Heart right ventricle (tissue), 16 donors: ENCODE measurements at regions not wholly inside any gene's neighbourhood (a gene's known extent, or its start where the extent isn't known, plus 50 kb on each side); places are given as distances from the start of the nearest gene placed in this dataset.

Source experiments
- ATAC-seq, 8 donors: fragments of 200-7000 bp; cut with Tn5 transposase; one replicate each; pipeline ENCODE4 v1.9.1; 2020; ENCODE audit warnings: mild to moderate bottlenecking in 8 of 8, moderate library complexity in 8 of 8, moderate number of reproducible peaks in 1 of 8
- DNase-seq, 2 donors: peaks; one replicate each; pipeline ENCODE4 v3.0.0-alpha.2; 2020
- H3K27ac ChIP-seq, 10 donors: fragments of 200-600 bp; sonication (generic) in 2 of 10; one replicate each; pipeline versions ENCODE4 v1.5.0 to v1.8.0; 2020 to 2022; ENCODE audit warnings: mild to moderate bottlenecking in 3 of 10
- H3K27me3 ChIP-seq, 7 donors: fragments of 200-600 bp; one replicate each; pipeline ENCODE4 v1.8.0; 2021 to 2022; ENCODE audit warnings: mild to moderate bottlenecking in 2 of 7
- H3K36me3 ChIP-seq, 9 donors: fragments of 200-600 bp; sonication (generic) in 1 of 9; one replicate each; pipeline versions ENCODE4 v1.5.0 to v1.8.0; 2020 to 2022; ENCODE audit warnings: mild to moderate bottlenecking in 2 of 9
- H3K4me1 ChIP-seq, 9 donors: fragments of 200-600 bp; sonication (generic) in 1 of 9; one replicate each; pipeline versions ENCODE4 v1.5.0 to v1.8.0; 2020 to 2022; ENCODE audit warnings: mild to moderate bottlenecking in 4 of 9
- H3K4me3 ChIP-seq, 10 donors: fragments of 200-600 bp; sonication (generic) in 2 of 10; one replicate each; pipeline versions ENCODE4 v1.5.0 to v1.8.0; 2020 to 2022; ENCODE audit warnings: mild to moderate bottlenecking in 7 of 10, moderate library complexity in 2 of 10
- H3K9me3 ChIP-seq, 11 donors: fragments of 200-600 bp in 10 of 11; sonication (generic) in 2 of 11; one replicate each; pipeline versions ENCODE4 v1.5.0 to v1.8.0; 2013 to 2022; ENCODE audit warnings: mild to moderate bottlenecking in 2 of 11, control low read depth in 1 of 11, moderate library complexity in 1 of 11
- WGBS, 2 donors: extraction: QIAGEN DNeasy Blood & Tissue Kit; methylation state at CpG; one replicate each; pipeline ENCODE4 v1.1.7; 2013; ENCODE audit warnings: inconsistent platforms in 1 of 2; 5-methylcytosine and 5-hydroxymethylcytosine counted together
- intact Hi-C, 10 donors: fragments of 100-400 bp; cut with DNase I; formaldehyde crosslinking; loops; one replicate each; pipeline versions ENCODE4 v1.11.1 to v1.14.2; 2022
- TF ChIP-seq, protein P1 (sequence below), 9 donors: fragments of 200-600 bp; sonication (generic) in 2 of 9; IDR thresholded peaks; one replicate each; pipeline versions ENCODE4 v1.5.0 to v1.8.0; 2021 to 2022; ENCODE audit warnings: antibody characterized with exemption in 9 of 9, mild to moderate bottlenecking in 5 of 9, moderate library complexity in 1 of 9
- donor health status: Arrhythmogenic right ventricular cardiomyopathy.
- donor health status: ischemic (EF 13 %, LVEDD 7.1; RV severe dilation, severe dysfunction).
- donor health status: healthy with polysubstance abuse.
- donor health status: DM: no; HTN: yes; CAD: no.
- donor health status: DM: no; HTN: no; CAD: no.
- donor health status: ischemic (EF 25% LVEDD 6.9; RV normal size, moderate dysfunction).
- donor health status: ischemic (EF 25% LVEDD 5.7; RV mildly dilated, moderate dysfunction).
- donor health status: healthy.
- donor health status: DM: yes; HTN: yes; CAD: no.
- donor health status: Ischemic cardiomyopathy.
- donor health status: ischemic (EF 35%, LVEDD 5.7; RV mildly dilated, moderate dysfunction).
- donor health status: nonischemic (EF 11% LVEDD 7.7; RV severe dilation, severe dysfunction).
- donor health status: DM: yes; HTN: yes; CAD: no.
- donor health status: PGD.
- donor health status: ischemic (EF 29% LVEDD 5.4; RV normal size, mild dysfunction).
- donor health status: nonischemic (EF 23%, LVEDD 6.1; RV moderate dilation, normal function).

DNA sequence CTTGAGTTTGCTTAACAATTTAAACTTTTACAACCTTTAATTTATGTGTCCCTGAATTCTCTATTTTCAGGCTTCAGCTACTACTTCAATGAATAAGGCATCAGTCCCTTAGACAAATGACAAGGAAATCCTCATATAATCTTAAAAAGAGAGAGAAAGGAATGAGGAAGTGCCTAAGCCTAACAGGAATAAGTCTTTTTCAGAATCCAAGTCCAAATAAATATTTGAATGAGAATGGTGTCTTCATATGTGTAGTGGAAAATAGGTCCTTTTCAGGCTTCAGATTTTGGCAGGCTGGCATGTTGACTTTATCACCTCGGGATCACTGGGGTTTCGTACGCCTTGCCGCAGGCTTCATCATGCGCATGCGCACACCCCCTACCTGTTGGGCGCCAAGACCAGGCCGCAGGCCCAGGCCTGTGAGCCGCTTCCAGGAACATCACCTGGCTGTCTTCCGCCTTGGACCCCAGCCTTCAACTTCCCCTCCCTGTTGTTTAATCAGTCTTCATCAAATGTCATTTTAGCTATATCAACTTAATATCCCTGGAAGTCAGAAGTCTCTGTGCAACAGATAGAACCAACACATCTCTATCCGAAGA, 334.5 kb downstream of the SOX2 start:
- H3K27ac ChIP-seq = no peak overlapping the region
- H3K27me3 ChIP-seq = no peaks in the 10 kb centered on the region
- ATAC-seq (no peak), DNase-seq (no peak)
- intact Hi-C loops = no loop called here
- no peaks in the 10 kb centered on the region for H3K4me1 ChIP-seq
- 60 to 73% methylated on average over 11 of the region's 11 CpGs for WGBS, 2 donors
- TF ChIP-seq, protein P1, sequence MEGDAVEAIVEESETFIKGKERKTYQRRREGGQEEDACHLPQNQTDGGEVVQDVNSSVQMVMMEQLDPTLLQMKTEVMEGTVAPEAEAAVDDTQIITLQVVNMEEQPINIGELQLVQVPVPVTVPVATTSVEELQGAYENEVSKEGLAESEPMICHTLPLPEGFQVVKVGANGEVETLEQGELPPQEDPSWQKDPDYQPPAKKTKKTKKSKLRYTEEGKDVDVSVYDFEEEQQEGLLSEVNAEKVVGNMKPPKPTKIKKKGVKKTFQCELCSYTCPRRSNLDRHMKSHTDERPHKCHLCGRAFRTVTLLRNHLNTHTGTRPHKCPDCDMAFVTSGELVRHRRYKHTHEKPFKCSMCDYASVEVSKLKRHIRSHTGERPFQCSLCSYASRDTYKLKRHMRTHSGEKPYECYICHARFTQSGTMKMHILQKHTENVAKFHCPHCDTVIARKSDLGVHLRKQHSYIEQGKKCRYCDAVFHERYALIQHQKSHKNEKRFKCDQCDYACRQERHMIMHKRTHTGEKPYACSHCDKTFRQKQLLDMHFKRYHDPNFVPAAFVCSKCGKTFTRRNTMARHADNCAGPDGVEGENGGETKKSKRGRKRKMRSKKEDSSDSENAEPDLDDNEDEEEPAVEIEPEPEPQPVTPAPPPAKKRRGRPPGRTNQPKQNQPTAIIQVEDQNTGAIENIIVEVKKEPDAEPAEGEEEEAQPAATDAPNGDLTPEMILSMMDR (IDR thresholded peaks at IDR 0.05) = no peak
- H3K4me3 ChIP-seq = no peak overlapping the region
- no peaks in the 10 kb centered on the region for H3K36me3 ChIP-seq
- H3K9me3 ChIP-seq = peaks cover 0 to 10% (median 0%) of the 10 kb centered on the region in 11 donors

DNA sequence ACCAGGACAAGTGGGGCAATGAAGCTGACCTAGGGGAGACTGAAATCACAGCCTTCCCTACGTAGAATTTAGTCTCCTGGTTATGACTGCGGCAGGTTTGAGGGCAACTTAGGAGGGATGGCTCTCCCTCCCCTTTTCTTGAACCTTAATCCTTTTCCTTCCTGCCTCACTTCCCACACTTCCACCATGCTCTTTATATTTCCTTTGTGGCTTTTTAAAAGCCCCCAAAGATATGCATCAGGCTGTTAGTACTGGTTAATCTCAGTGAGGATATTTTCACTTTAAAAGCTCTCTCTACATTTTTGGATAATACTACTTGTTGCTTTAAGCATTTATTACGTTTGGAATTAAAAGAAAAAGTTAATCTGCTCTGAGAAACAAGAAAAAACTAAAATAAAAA, 339.2 kb downstream of the SOX2 start:
- intact Hi-C loops = no loop called here

DNA sequence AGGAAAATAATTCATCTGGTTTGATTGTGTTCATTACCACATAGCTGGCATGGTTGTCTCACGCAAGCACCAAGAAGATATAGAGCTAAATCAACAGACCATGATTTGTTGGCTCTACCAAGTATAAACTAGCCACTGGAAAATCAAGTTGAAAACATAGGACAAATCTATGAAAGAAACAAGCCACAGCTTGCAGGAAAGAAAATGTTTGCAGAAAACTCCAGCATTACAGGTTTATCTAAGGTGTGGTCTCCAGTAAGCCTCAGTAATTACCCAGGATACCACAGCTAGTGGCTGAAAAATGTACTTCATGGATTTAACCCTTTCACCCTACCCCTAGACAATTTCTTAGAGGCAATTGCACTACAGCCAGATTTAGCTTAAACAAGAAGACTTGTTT, 340.6 kb downstream of the SOX2 start:
- intact Hi-C loops = no loop called here
- ATAC-seq (no peak), DNase-seq (no peak)
- TF ChIP-seq, protein P1 (IDR thresholded peaks at IDR 0.05) = no peak
- Histone ChIP-seq H3K4me3 (no peak overlapping the region), H3K36me3 (no peaks in the 10 kb centered on the region), H3K27me3 (no peaks in the 10 kb centered on the region), H3K4me1 (no peaks in the 10 kb centered on the region), H3K9me3 (no peaks in the 10 kb centered on the region), H3K27ac (no peak overlapping the region)
- 88 to 92% methylated on average over 1 of the region's 1 CpG for WGBS, 2 donors

More for the DNA sequence above, 339.2 kb downstream of the SOX2 start:
- no peaks in the 10 kb centered on the region for H3K4me1 ChIP-seq
- no peaks in the 10 kb centered on the region for H3K36me3 ChIP-seq
- WGBS, 2 donors = 48 to 62% methylated on average over 3 of the region's 3 CpGs
- DNase-seq (no peak), ATAC-seq (no peak)
- no peak overlapping the region for H3K27ac ChIP-seq
- no peaks in the 10 kb centered on the region for H3K27me3 ChIP-seq
- no peaks in the 10 kb centered on the region for H3K9me3 ChIP-seq
- TF ChIP-seq, protein P1 (IDR thresholded peaks at IDR 0.05) = no peak
- H3K4me3 ChIP-seq = no peak overlapping the region

DNA sequence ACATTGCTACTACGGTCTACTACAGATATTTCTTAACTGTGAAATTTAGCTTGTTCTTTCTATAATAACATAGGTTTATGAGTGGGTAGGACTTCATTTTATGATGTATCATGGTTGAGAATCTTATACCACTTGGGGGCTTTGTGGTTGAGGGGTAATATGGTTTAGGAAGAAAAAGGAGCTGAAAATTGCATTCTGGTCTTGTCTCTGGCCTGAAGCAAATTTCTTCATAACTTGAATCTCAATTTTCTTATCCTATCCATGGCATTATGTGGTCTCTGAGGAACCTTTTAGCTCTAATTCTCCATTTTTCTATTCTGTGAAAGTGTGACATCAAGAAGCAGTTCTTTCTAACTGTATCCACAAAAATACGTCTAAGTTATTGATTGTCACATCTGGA, 341.0 kb downstream of the SOX2 start:
- DNase-seq (no peak), ATAC-seq (no peak)
- WGBS, 2 donors = 84 to 85% methylated on average over 2 of the region's 2 CpGs
- Histone ChIP-seq H3K36me3 (no peaks in the 10 kb centered on the region), H3K27me3 (no peaks in the 10 kb centered on the region), H3K4me1 (no peaks in the 10 kb centered on the region), H3K9me3 (no peaks in the 10 kb centered on the region), H3K27ac (no peak overlapping the region), H3K4me3 (no peak overlapping the region)
- intact Hi-C loops = no loop called here
- TF ChIP-seq, protein P1 (IDR thresholded peaks at IDR 0.05) = no peak
